ENCODE measurements at regions not wholly inside any gene's neighbourhood (a gene's known extent, or its start where the extent isn't known, plus 50 kb on each side); places are given as distances from the start of the nearest gene placed in this dataset.

DNA sequence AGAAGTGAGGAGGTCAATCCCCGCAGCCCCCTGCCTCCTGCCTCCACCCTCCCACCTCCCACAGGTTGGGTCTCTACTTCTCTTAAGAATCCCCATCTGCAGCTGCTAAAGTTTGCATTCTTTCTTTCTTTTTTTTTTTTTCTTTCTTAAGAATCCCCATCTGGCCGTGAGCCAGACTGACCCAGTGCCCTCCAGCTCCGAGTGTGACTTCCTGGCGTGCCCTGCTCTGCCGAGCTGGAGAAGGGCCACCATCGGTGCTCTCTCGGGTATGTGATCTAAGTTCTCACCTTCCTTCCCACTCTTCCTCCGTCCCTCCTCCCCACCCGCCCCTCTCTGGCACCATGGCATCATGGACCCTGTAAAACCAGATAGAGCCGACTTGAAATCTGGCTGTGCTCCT lies 66.7 kb upstream of the LMO1 start:
- TF ChIP-seq FOXO1 (CRISPR knock-in tag; IDR thresholded peaks at IDR 0.05), result no peak
- no peak for TF ChIP-seq ZFYVE20 (CRISPR knock-in tag; IDR thresholded peaks at IDR 0.05; ENCODE audit: borderline replicate concordance, low read depth)
- TF ChIP-seq FOXJ3 (CRISPR knock-in tag; IDR thresholded peaks at IDR 0.05; ENCODE audit: borderline replicate concordance), result no peak
- TF ChIP-seq ZNF782 (CRISPR knock-in tag; IDR thresholded peaks at IDR 0.05; ENCODE audit: borderline replicate concordance), result no peak
- TF ChIP-seq MEIS2 (CRISPR knock-in tag; IDR thresholded peaks at IDR 0.05), result no peak
- no peak for TF ChIP-seq ZNF703 (CRISPR knock-in tag; IDR thresholded peaks at IDR 0.05; ENCODE audit: borderline replicate concordance)

Data from HepG2 (cell line).